Gastroesophageal sphincter (tissue), 4 donors: ENCODE measurements at regions not wholly inside any gene's neighbourhood (a gene's known extent, or its start where the extent isn't known, plus 50 kb on each side); places are given as distances from the start of the nearest gene placed in this dataset.

Source experiments
- ATAC-seq: fragments of 150-250 bp; one replicate; pipeline ENCODE4 v1.9.1; 2016; ENCODE audit warnings: mild to moderate bottlenecking, moderate library complexity
- H3K27ac ChIP-seq, 4 donors: fragments of 200-600 bp; sonication (generic) in 3 of 4; 1 replicate in 3 of 4; 2 replicates in 1 of 4; pipeline ENCODE4 v1.5.1; 2016 to 2019
- H3K27me3 ChIP-seq: fragments of 200-600 bp; sonication (generic); one replicate; pipeline ENCODE4 v1.5.1; 2019
- H3K36me3 ChIP-seq, 2 donors: fragments of 200-600 bp; sonication (generic); one replicate each; pipeline ENCODE4 v1.5.1; 2019; ENCODE audit warnings: control low read depth in 1 of 2
- H3K4me1 ChIP-seq, 3 donors: fragments of 200-600 bp; sonication (generic); 1 replicate in 2 of 3; 2 replicates in 1 of 3; pipeline ENCODE4 v1.5.1; 2016 to 2019; ENCODE audit warnings: control low read depth in 2 of 3
- H3K4me3 ChIP-seq, 2 donors: fragments of 200-600 bp; sonication (generic); one replicate each; pipeline ENCODE4 v1.5.1; 2019; ENCODE audit warnings: mild to moderate bottlenecking in 1 of 2, moderate library complexity in 1 of 2
- H3K9me3 ChIP-seq, 3 donors: fragments of 200-600 bp; sonication (generic); one replicate each; pipeline ENCODE4 v1.5.1; 2017 to 2019; ENCODE audit warnings: control low read depth in 2 of 3
- EP300 ChIP-seq: sonication (generic); formaldehyde crosslinking; IDR thresholded peaks from one replicate; pipeline ENCODE4 v1.6.1; 2017; ENCODE audit warnings: antibody characterized with exemption, mild to moderate bottlenecking
- POLR2A ChIP-seq, 2 donors: fragments of 450-650 bp; IDR thresholded peaks; one replicate each; pipeline ENCODE4 v1.6.1; 2017; ENCODE audit warnings: antibody characterized with exemption in 2 of 2, mild to moderate bottlenecking in 2 of 2, moderate library complexity in 1 of 2
- POLR2AphosphoS5 ChIP-seq: sonication (generic); formaldehyde crosslinking; IDR thresholded peaks from one replicate; pipeline ENCODE4 v1.6.1; 2017; ENCODE audit warnings: antibody characterized with exemption
- WGBS, 2 donors: methylation state at CpG; one replicate each; pipeline ENCODE4 v1.1.5; 2018; ENCODE audit warnings: low coverage in 1 of 2; 5-methylcytosine and 5-hydroxymethylcytosine counted together
- TF ChIP-seq, protein P1 (sequence below), 4 experiments: fragments of 200-600 bp in 2 of 4; fragments of 450-650 bp in 2 of 4; sonication (generic) in 1 of 4; IDR thresholded peaks; one replicate each; pipeline ENCODE4 v1.5.1; 2017 to 2019; ENCODE audit warnings: antibody characterized with exemption in 4 of 4, mild to moderate bottlenecking in 2 of 4, moderate library complexity in 2 of 4

DNA sequence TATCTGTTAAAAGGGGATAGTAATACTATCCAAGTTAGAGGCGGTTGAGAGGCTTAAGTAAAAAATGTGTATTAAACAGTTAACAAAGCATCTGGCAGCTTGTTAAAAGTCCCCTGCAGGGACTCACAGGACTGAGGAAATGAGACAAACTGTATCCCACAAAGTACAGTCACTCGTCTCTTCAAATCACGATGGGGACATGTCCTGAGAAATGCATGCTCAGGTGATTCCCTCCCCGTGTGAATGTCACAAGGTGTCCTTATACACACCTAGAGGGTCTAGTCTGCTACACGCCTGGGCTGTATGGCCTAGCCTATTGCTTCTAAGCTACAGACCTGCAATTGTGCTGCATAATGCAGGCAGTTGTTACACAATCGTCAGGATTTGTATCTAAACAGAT is 237.0 kb downstream of the IRX2 start:
- H3K4me1 ChIP-seq = no peaks in the 10 kb centered on the region
- TF ChIP-seq EP300 (no peak), POLR2A (IDR thresholded peaks at IDR 0.05) (no peak), POLR2AphosphoS5 (no peak)
- TF ChIP-seq, protein P1, sequence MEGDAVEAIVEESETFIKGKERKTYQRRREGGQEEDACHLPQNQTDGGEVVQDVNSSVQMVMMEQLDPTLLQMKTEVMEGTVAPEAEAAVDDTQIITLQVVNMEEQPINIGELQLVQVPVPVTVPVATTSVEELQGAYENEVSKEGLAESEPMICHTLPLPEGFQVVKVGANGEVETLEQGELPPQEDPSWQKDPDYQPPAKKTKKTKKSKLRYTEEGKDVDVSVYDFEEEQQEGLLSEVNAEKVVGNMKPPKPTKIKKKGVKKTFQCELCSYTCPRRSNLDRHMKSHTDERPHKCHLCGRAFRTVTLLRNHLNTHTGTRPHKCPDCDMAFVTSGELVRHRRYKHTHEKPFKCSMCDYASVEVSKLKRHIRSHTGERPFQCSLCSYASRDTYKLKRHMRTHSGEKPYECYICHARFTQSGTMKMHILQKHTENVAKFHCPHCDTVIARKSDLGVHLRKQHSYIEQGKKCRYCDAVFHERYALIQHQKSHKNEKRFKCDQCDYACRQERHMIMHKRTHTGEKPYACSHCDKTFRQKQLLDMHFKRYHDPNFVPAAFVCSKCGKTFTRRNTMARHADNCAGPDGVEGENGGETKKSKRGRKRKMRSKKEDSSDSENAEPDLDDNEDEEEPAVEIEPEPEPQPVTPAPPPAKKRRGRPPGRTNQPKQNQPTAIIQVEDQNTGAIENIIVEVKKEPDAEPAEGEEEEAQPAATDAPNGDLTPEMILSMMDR (IDR thresholded peaks at IDR 0.05) = no peak
- peaks cover 0 to 4% (median 0%) of the 10 kb centered on the region in 3 donors for H3K9me3 ChIP-seq
- no peak for ATAC-seq
- no peak overlapping the region for H3K27ac ChIP-seq
- 48 to 66% methylated on average over 5 to 6 of the region's 6 CpGs for WGBS, 2 donors
- no peak overlapping the region for H3K4me3 ChIP-seq
- H3K27me3 ChIP-seq = peaks cover 32% of the 10 kb centered on the region
- no peaks in the 10 kb centered on the region for H3K36me3 ChIP-seq

DNA sequence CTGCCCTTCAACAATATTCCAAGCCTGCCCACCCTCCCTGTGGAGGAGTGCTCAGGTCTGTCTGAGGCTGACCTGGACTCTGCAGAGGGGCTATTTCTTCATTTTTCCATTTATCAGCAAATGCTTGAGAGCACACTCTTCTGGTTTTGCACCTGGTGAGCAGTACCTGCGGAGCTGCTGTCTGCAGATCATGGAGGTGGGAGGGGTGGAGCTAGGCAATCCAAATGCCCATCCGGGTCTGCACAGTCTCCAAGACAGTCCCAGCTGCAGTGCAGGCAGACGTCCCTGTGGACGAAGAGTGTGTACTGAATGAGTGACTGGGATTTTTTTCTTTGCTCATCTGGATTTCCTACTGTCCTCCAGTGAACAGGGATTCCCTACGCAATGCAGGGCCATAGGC is 239.8 kb downstream of the IRX2 start:
- Histone ChIP-seq H3K27ac (no peak overlapping the region), H3K4me1 (no peaks in the 10 kb centered on the region), H3K36me3 (no peaks in the 10 kb centered on the region), H3K9me3 (no peaks in the 10 kb centered on the region), H3K27me3 (peaks cover 16% of the 10 kb centered on the region), H3K4me3 (no peak overlapping the region)
- 80 to 90% methylated on average over 1 to 2 of the region's 5 CpGs for WGBS, 2 donors
- TF ChIP-seq EP300 = no peak
- TF ChIP-seq, protein P1 (IDR thresholded peaks at IDR 0.05) = no peak
- no peak for ATAC-seq

DNA sequence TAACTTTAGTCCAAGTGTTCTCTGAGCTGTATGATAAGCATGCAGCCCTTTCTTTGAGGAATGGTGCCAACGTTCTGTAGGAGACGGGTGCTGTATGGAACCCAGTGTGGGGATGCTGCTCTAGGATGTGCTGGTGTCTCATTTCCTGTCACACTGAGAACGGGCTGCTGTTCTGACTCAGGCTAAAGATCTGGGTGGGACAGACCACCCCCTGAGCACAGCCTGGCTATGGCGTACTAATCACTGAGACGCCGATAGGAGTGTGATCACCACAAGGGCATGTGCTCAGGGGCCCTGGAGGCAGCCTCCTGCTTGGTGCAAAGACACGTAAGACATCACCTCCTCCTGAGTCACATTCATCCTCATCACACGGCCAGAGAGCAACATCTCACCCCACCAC is 240.4 kb downstream of the IRX2 start:
- peaks cover 16% of the 10 kb centered on the region for H3K27me3 ChIP-seq
- ATAC-seq = no peak

DNA sequence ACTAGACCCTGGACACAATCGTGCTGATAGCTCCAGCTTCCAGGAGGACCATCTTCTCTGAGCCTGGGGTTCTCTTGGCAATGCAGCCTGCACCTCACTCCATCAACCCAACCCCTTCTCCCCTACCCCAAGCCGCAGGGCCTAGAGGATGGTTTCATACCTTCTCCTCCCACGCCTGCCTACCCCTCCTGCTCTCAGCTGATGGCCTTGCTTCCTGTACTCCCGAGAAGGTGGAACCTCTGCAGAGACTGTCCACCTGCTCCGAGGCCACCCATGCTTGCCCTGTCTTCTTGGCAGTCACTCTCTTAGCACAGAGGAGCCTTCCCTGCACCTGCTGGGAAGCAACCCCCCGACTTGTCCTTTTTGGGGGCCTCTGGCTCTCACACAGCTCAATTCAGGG is 241.9 kb downstream of the IRX2 start:
- TF ChIP-seq EP300 = no peak
- TF ChIP-seq POLR2A (IDR thresholded peaks at IDR 0.05) = no peak
- TF ChIP-seq POLR2AphosphoS5 = no peak
- Histone ChIP-seq H3K27me3 (peaks cover 12% of the 10 kb centered on the region), H3K9me3 (no peaks in the 10 kb centered on the region), H3K27ac (no peak overlapping the region), H3K36me3 (no peaks in the 10 kb centered on the region), H3K4me1 (no peaks in the 10 kb centered on the region), H3K4me3 (no peak overlapping the region)
- WGBS, 2 donors = 61% methylated on average over 6 of the region's 6 CpGs; no CpG with 5 or more reads in 1 of the 2 donors
- no peak for ATAC-seq

More for the DNA sequence above, 240.4 kb downstream of the IRX2 start:
- 62% methylated on average over 3 of the region's 8 CpGs; no CpG with 5 or more reads in 1 of the 2 donors for WGBS, 2 donors
- Histone ChIP-seq H3K36me3 (no peaks in the 10 kb centered on the region), H3K4me3 (no peak overlapping the region), H3K9me3 (no peaks in the 10 kb centered on the region), H3K4me1 (no peaks in the 10 kb centered on the region), H3K27ac (no peak overlapping the region)
- TF ChIP-seq EP300 (no peak), POLR2A (IDR thresholded peaks at IDR 0.05) (no peak), POLR2AphosphoS5 (no peak)
- TF ChIP-seq, protein P1 (IDR thresholded peaks at IDR 0.05) = no peak

DNA sequence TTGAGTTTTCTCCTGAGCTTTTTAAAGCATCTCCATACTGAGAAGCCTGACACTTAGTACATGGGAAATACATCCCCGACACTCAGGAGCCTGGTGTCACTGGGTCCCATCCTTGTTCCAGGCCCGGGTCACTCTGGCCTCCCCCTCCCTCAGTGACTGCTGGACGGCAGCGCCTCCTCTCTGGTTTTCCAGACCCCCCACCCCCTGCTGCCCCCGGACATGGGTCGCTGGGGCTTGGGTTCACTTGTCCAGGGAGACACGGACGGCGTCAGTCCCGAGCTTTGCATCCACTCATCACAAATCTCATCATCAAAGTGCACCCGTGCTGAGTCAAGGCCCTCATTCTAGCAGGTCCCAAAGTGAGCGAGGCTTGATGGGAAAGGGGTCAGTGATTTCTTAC is 243.0 kb downstream of the IRX2 start:
- no peaks in the 10 kb centered on the region for H3K9me3 ChIP-seq
- 84% methylated on average over 7 of the region's 12 CpGs; no CpG with 5 or more reads in 1 of the 2 donors for WGBS, 2 donors
- TF ChIP-seq POLR2AphosphoS5 (no peak), POLR2A (IDR thresholded peaks at IDR 0.05) (no peak), EP300 (no peak)
- TF ChIP-seq, protein P1 (IDR thresholded peaks at IDR 0.05) = no peak

DNA sequence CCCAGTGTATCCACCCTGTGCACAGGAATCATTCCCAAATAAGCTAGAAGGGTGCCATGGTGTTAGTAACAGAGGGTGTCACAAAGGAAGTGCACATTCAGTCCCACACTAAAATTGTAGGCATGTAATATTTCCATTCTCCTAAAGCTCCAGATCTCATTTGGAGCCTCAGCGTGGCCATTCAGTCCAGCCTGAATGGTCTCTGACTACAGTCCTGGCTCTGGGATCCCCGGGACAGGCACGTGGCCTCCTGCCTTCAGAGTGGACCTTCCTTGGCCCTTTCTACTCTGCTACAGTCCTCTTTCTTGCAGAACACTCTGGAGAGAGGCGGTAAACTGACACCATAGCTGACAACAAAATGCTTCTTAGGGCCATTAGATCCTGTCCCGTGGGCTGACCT is 243.9 kb downstream of the IRX2 start:
- no peaks in the 10 kb centered on the region for H3K36me3 ChIP-seq
- H3K27ac ChIP-seq = no peak overlapping the region
- H3K27me3 ChIP-seq = peaks cover 12% of the 10 kb centered on the region
- H3K4me3 ChIP-seq = no peak overlapping the region
- no peaks in the 10 kb centered on the region for H3K4me1 ChIP-seq
- TF ChIP-seq POLR2AphosphoS5 (no peak), EP300 (no peak), POLR2A (IDR thresholded peaks at IDR 0.05) (no peak)
- TF ChIP-seq, protein P1 (IDR thresholded peaks at IDR 0.05) = no peak
- H3K9me3 ChIP-seq = no peaks in the 10 kb centered on the region
- no peak for ATAC-seq
- 69 to 83% methylated on average over 2 to 3 of the region's 5 CpGs for WGBS, 2 donors

More for the DNA sequence above, 243.0 kb downstream of the IRX2 start:
- no peak for ATAC-seq
- Histone ChIP-seq H3K36me3 (no peaks in the 10 kb centered on the region), H3K4me3 (no peak overlapping the region), H3K27ac (no peak overlapping the region), H3K27me3 (peaks cover 12% of the 10 kb centered on the region), H3K4me1 (no peaks in the 10 kb centered on the region)
